A673 (cell line): ENCODE measurements at regions not wholly inside any gene's neighbourhood (a gene's known extent, or its start where the extent isn't known, plus 50 kb on each side); places are given as distances from the start of the nearest gene placed in this dataset.

Experiments used
- BruUV-seq: library from RNA; stranded (reverse); fragments of 400-500 nt; replicated peaks from 2 replicates; lab custom pipeline; 2021; lab: Mats Ljungman, UMichigan
- CTCF ChIA-PET: fragments of 300-600 bp; sonication (Branson Sonifier 250); formaldehyde crosslinking; loops from one replicate; lab custom pipeline; 2022; ENCODE audit warnings: antibody characterized with exemption; lab: Charles Lee
- POLR2A ChIA-PET: fragments of 300-600 bp; sonication (Branson Sonifier 250); formaldehyde crosslinking; loops from one replicate; lab custom pipeline; 2022; ENCODE audit warnings: antibody characterized with exemption; ENCODE audit not compliant: low non-redundant PET; lab: Charles Lee
- DNase-seq: peaks from one replicate; pipeline ENCODE4 v3.0.0-alpha.2; 2015; ENCODE audit warnings: low spot score
- H3K27ac ChIP-seq: fragments of 200-600 bp; sonication (generic); 2 replicates; pipeline ENCODE4 v1.5.1; 2016; ENCODE audit warnings: mixed run types, low read depth, mild to moderate bottlenecking, mixed read lengths, antibody characterized with exemption, low read length; ENCODE audit not compliant: poor library complexity, severe bottlenecking
- H3K27me3 ChIP-seq: fragments of 200-600 bp; sonication (generic); replicated peaks from 2 replicates; pipeline ENCODE4 v1.6.1; 2017; ENCODE audit warnings: mixed run types, low read depth, mild to moderate bottlenecking, mixed read lengths, antibody characterized with exemption, low read length; ENCODE audit not compliant: insufficient read depth, poor library complexity
- H3K36me3 ChIP-seq: fragments of 200-600 bp; sonication (generic); 2 replicates; pipeline ENCODE4 v1.6.1; 2016; ENCODE audit warnings: mixed run types, mild to moderate bottlenecking, mixed read lengths, antibody characterized with exemption, low read length; ENCODE audit not compliant: insufficient read depth, poor library complexity, severe bottlenecking
- H3K4me1 ChIP-seq: fragments of 200-600 bp; sonication (generic); 2 replicates; pipeline ENCODE4 v1.6.1; 2017; ENCODE audit warnings: mixed run types, mild to moderate bottlenecking, mixed read lengths, antibody characterized with exemption, low read length; ENCODE audit not compliant: insufficient read depth, poor library complexity, severe bottlenecking
- H3K4me3 ChIP-seq: fragments of 200-600 bp; sonication (generic); 2 replicates; pipeline ENCODE4 v1.5.1; 2016; ENCODE audit warnings: low read depth, mixed run types, mild to moderate bottlenecking, mixed read lengths, low read length; ENCODE audit not compliant: poor library complexity, severe bottlenecking
- H3K9me3 ChIP-seq: fragments of 200-600 bp; sonication (generic); 2 replicates; pipeline ENCODE4 v1.6.1; 2016; ENCODE audit warnings: mixed run types, low read depth, mild to moderate bottlenecking, mixed read lengths, antibody characterized with exemption, low read length; ENCODE audit not compliant: poor library complexity, severe bottlenecking
- CTCF ChIP-seq: fragments of 300-800, 200-600 bp; sonication (generic); conservative IDR thresholded peaks from 2 replicates; pipeline ENCODE4 v1.5.1; 2017; ENCODE audit warnings: low read depth, mild to moderate bottlenecking, antibody characterized with exemption, low read length, moderate library complexity, mixed read lengths
- EZH2 ChIP-seq: fragments of 200-600 bp; sonication (generic); IDR thresholded peaks from 2 replicates; pipeline ENCODE4 v1.6.1; 2017; ENCODE audit warnings: borderline replicate concordance, low read depth, mild to moderate bottlenecking, mixed read lengths, antibody characterized with exemption, low read length; ENCODE audit not compliant: poor library complexity, severe bottlenecking
- intact Hi-C: fragments of 100-400 bp; cut with micrococcal nuclease; formaldehyde crosslinking; loops from one replicate; pipeline ENCODE4 v1.10.0; 2022; ENCODE audit not compliant: unreplicated experiment

- no peaks in the 10 kb centered on the region for H3K4me1 ChIP-seq
- TF ChIP-seq CTCF (peak; percentile 68), EZH2 (no peak)
- H3K9me3 ChIP-seq: no peaks in the 10 kb centered on the region
- ChIA-PET POLR2A (no interaction called here), CTCF (interaction anchor here (0.7 to 1.9 kb wide), 3 partner anchors 9 to 142 kb away, joined by 3 to 6 read pairs (median 5); no protein-coding TSS in a partner anchor)
- no TSS peak for BruUV-seq
- DNase-seq: no peak
- no peak overlapping the region for H3K27ac ChIP-seq
- no peaks in the 10 kb centered on the region for H3K36me3 ChIP-seq
- H3K27me3 ChIP-seq: peaks cover 21% of the 10 kb centered on the region
- intact Hi-C loops: no loop called here
- no peak overlapping the region for H3K4me3 ChIP-seq
These were observed 423.6 kb upstream of the CHST9 start for GRCh38 chr18:27608742-27609141.

- no peak overlapping the region for H3K27ac ChIP-seq
- intact Hi-C loops: no loop called here
- no peaks in the 10 kb centered on the region for H3K36me3 ChIP-seq
- H3K27me3 ChIP-seq: peaks cover 21% of the 10 kb centered on the region
- no peaks in the 10 kb centered on the region for H3K4me1 ChIP-seq
- TF ChIP-seq CTCF (no peak), EZH2 (no peak)
- ChIA-PET CTCF (interaction anchor here (1.4 to 1.9 kb wide), 2 partner anchors 23 to 142 kb away, joined by 3 to 5 read pairs; no protein-coding TSS in a partner anchor), POLR2A (no interaction called here)
- H3K4me3 ChIP-seq: no peak overlapping the region
- DNase-seq: no peak
- no TSS peak for BruUV-seq
- H3K9me3 ChIP-seq: no peaks in the 10 kb centered on the region
These were observed 423.1 kb upstream of the CHST9 start for GRCh38 chr18:27608174-27608573.

GRCh38 chr18:27606741-27607140 is 421.6 kb upstream of the CHST9 start:
- Histone ChIP-seq H3K36me3 (no peaks in the 10 kb centered on the region), H3K27me3 (peaks cover 15% of the 10 kb centered on the region), H3K27ac (no peak overlapping the region), H3K4me1 (no peaks in the 10 kb centered on the region), H3K9me3 (no peaks in the 10 kb centered on the region), H3K4me3 (no peak overlapping the region)
- CTCF ChIA-PET: interaction anchor here (1.0 kb wide), 1 partner anchor 143 kb away, joined by 5 read pairs; no protein-coding TSS in a partner anchor
- intact Hi-C loops: no loop called here
- DNase-seq: no peak
- TF ChIP-seq CTCF (no peak), EZH2 (no peak)
- no TSS peak for BruUV-seq
- POLR2A ChIA-PET: no interaction called here
